ENCODE measurements at regions not wholly inside any gene's neighbourhood (a gene's known extent, or its start where the extent isn't known, plus 50 kb on each side); places are given as distances from the start of the nearest gene placed in this dataset.

DNA sequence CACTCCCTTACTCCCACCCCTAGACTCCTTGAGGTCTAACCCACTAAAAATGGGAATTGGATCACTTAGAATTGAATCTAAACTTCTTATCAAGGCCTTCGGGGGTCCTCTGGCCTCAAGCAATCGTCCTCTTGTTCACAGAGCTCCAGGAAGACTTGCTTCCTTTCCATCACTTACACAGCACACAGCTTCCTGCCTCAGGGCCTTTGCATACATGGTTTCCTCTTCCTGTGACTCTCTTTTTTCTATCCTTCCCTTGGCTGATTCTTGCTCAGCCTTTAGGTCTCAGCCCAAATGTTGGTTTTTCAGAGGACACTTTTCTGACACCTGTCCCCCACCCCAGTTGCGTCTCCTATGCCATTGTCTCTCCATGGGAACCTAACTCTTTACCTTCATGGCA is 50.0 kb upstream of the ALDH1B1 start:
- Histone ChIP-seq H3K27me3 (replicated peaks in 1 of 7) (no peaks in the 10 kb centered on the region), H3K36me3 (no peaks in the 10 kb centered on the region), H3K4me3 (no peak overlapping the region), H3K4me1 (peaks cover 0 to 6% (median 0%) of the 10 kb centered on the region in 6 donors), H3K27ac (no peak overlapping the region), H3K9me3 (no peaks in the 10 kb centered on the region)
- 43 to 57% (median 52%) methylated on average over 3 of the region's 3 CpGs for WGBS, 5 donors
- DNase-seq = no peak
- intact Hi-C loops (cut with DNase I; ENCODE audit: low total_unique reads) = no loop called here
- TF ChIP-seq, protein P1, sequence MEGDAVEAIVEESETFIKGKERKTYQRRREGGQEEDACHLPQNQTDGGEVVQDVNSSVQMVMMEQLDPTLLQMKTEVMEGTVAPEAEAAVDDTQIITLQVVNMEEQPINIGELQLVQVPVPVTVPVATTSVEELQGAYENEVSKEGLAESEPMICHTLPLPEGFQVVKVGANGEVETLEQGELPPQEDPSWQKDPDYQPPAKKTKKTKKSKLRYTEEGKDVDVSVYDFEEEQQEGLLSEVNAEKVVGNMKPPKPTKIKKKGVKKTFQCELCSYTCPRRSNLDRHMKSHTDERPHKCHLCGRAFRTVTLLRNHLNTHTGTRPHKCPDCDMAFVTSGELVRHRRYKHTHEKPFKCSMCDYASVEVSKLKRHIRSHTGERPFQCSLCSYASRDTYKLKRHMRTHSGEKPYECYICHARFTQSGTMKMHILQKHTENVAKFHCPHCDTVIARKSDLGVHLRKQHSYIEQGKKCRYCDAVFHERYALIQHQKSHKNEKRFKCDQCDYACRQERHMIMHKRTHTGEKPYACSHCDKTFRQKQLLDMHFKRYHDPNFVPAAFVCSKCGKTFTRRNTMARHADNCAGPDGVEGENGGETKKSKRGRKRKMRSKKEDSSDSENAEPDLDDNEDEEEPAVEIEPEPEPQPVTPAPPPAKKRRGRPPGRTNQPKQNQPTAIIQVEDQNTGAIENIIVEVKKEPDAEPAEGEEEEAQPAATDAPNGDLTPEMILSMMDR (IDR thresholded peaks at IDR 0.05 in 8 of 11, conservative IDR thresholded peaks at IDR 0.05 in 3 of 11) = no peak
- TF ChIP-seq POLR2A (IDR thresholded peaks at IDR 0.05) (no peak), POLR2AphosphoS5 (IDR thresholded peaks at IDR 0.05) (no peak)

DNA sequence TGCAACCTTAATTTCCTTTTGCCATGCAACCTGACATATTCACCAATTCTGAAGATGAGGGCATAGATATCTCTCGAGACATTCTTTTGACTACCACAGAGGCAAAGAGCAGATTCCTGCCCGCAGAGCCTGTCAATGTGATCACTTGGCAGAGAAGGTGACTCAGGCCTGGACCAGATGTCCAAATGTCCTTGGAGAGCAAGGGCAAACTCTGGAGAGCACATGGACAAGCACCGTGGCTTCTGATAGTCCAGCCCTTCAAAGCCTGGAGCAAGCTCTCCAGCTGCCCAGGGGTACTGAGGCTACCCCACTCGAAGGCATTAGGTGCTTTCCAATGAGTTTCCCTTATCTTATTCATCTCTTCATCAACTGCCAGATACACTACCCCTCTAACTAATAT is 50.4 kb upstream of the ALDH1B1 start:
- intact Hi-C loops (cut with DNase I; ENCODE audit: low total_unique reads) = no loop called here
- Histone ChIP-seq H3K4me1 (peaks cover 0 to 6% (median 0%) of the 10 kb centered on the region in 6 donors), H3K9me3 (no peaks in the 10 kb centered on the region), H3K27me3 (replicated peaks in 1 of 7) (no peaks in the 10 kb centered on the region), H3K4me3 (no peak overlapping the region), H3K36me3 (no peaks in the 10 kb centered on the region), H3K27ac (no peak overlapping the region)
- WGBS, 5 donors = 72 to 93% (median 83%) methylated on average over 4 of the region's 4 CpGs
- no peak for TF ChIP-seq POLR2AphosphoS5 (IDR thresholded peaks at IDR 0.05)
- no peak for DNase-seq

DNA sequence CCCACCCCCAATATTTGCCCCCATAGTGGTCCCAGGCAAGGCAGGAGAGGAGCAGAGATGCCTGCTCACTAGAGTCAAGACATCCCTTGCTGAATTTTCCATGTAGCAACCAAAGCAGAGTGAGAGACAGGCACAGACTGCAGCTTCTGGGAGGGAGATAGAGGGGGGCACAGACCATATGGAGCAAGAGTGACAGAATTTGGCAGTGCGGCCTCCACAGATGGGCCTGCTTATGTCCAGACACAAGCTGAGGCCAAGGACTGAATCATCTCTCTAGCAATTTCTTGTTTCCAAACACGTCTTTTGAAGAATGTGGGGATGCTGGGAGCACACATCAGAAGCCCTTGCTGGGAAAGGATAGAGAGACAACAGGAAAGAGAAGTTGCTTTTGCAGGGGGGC is 53.0 kb upstream of the ALDH1B1 start:
- H3K9me3 ChIP-seq = no peaks in the 10 kb centered on the region
- intact Hi-C loops (cut with DNase I; ENCODE audit: low total_unique reads) = no loop called here
- peaks cover 0 to 6% (median 0%) of the 10 kb centered on the region in 6 donors for H3K4me1 ChIP-seq
- WGBS, 5 donors = 68 to 86% (median 81%) methylated on average over 2 of the region's 2 CpGs
- H3K36me3 ChIP-seq = no peaks in the 10 kb centered on the region
- no peak for TF ChIP-seq POLR2A (IDR thresholded peaks at IDR 0.05)
- TF ChIP-seq POLR2AphosphoS5 (IDR thresholded peaks at IDR 0.05) = no peak
- TF ChIP-seq, protein P1 (IDR thresholded peaks at IDR 0.05 in 8 of 11, conservative IDR thresholded peaks at IDR 0.05 in 3 of 11) = no peak
- no peak overlapping the region for H3K4me3 ChIP-seq
- no peaks in the 10 kb centered on the region for H3K27me3 ChIP-seq (replicated peaks in 1 of 7)
- H3K27ac ChIP-seq = no peak overlapping the region
- no peak for DNase-seq

DNA sequence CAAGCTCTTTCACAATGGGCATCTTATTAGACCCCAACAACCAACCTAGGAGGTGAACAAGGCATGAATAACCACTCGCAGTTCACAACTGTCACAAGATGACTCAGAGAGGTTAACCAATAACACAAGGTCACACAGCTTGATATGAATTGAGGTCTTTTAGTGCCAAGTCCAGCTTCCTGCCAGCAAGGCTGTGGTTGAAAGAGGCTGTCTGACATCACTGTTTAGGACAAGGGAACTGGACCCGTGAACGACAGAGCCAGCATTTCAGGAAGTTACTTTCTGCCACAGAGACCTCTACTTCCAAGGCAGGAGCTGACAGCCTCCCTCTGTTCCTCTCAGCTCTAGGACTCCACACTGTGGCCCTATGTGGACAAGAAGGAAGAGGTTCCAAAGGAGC is 53.4 kb upstream of the ALDH1B1 start:
- no peak for DNase-seq
- TF ChIP-seq POLR2AphosphoS5 (IDR thresholded peaks at IDR 0.05) (peak in 1 of 3 donors; percentile 29), POLR2A (IDR thresholded peaks at IDR 0.05) (no peak)

DNA sequence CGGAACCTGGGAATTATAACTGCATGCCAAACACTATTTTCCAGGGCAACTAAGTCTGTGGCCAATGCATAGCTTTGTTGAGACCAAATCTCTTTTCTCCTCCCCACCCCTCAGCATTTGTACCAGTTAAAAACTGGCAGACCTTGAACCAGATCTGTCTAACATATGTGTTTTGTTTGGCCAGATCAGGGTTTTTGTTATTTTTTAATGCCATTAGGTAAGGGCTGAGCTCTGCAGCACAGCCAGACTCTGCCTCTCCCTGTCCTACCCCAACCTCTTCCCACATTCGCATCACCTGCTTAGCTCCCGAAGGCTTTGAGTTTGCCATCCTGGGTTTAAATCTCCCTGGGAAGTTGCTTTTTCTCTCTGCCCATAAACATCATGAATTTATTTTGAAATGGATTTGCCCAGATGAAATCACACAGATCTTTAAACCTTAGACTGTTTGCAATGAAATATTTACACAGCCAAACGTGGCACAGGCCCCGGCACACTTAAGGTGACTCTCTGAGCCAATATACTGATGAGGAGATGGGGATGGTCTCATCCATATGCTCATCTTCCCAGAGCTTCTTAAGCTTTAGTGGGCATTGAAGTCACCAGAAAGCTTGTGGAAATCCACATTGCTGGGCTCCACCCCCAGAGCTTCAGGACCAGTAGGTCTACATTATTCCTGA is 54.0 kb upstream of the ALDH1B1 start:
- Histone ChIP-seq H3K36me3 (no peaks in the 10 kb centered on the region), H3K9me3 (no peaks in the 10 kb centered on the region), H3K27ac (no peak overlapping the region), H3K4me1 (peaks cover 0 to 6% (median 0%) of the 10 kb centered on the region in 6 donors), H3K4me3 (no peak overlapping the region), H3K27me3 (replicated peaks in 1 of 7) (no peaks in the 10 kb centered on the region)
- TF ChIP-seq, protein P1 (IDR thresholded peaks at IDR 0.05 in 8 of 11, conservative IDR thresholded peaks at IDR 0.05 in 3 of 11) = no peak
- TF ChIP-seq POLR2A (IDR thresholded peaks at IDR 0.05) (no peak), POLR2AphosphoS5 (IDR thresholded peaks at IDR 0.05) (no peak)
- no peak for DNase-seq
- WGBS, 5 donors = 85 to 93% (median 92%) methylated on average over 5 of the region's 5 CpGs
- intact Hi-C loops (cut with DNase I; ENCODE audit: low total_unique reads) = no loop called here

More for the DNA sequence above, 53.4 kb upstream of the ALDH1B1 start:
- H3K36me3 ChIP-seq = no peaks in the 10 kb centered on the region
- no peak overlapping the region for H3K4me3 ChIP-seq
- no peaks in the 10 kb centered on the region for H3K27me3 ChIP-seq (replicated peaks in 1 of 7)
- no peak overlapping the region for H3K27ac ChIP-seq
- intact Hi-C loops (cut with DNase I; ENCODE audit: low total_unique reads) = no loop called here
- H3K9me3 ChIP-seq = no peaks in the 10 kb centered on the region
- H3K4me1 ChIP-seq = peaks cover 0 to 6% (median 0%) of the 10 kb centered on the region in 6 donors
- WGBS, 5 donors = 5 to 24% (median 9%) methylated on average over 3 of the region's 3 CpGs

Data from spleen (tissue), 11 donors.